Stimulated activated CD8-positive, alpha-beta memory T cell treated with anti-CD3 and anti-CD28 coated beads, Interleukin-12 subunit alpha, Interleukin-12 subunit beta, amount 100 ng/mL, for 1 hour (primary cell): ENCODE measurements at regions not wholly inside any gene's neighbourhood (a gene's known extent, or its start where the extent isn't known, plus 50 kb on each side); places are given as distances from the start of the nearest gene placed in this dataset.

Experiments
- DNase-seq: peaks from one replicate; pipeline ENCODE4 v3.0.0-alpha.2; 2020; ENCODE audit warnings: low read depth

DNA sequence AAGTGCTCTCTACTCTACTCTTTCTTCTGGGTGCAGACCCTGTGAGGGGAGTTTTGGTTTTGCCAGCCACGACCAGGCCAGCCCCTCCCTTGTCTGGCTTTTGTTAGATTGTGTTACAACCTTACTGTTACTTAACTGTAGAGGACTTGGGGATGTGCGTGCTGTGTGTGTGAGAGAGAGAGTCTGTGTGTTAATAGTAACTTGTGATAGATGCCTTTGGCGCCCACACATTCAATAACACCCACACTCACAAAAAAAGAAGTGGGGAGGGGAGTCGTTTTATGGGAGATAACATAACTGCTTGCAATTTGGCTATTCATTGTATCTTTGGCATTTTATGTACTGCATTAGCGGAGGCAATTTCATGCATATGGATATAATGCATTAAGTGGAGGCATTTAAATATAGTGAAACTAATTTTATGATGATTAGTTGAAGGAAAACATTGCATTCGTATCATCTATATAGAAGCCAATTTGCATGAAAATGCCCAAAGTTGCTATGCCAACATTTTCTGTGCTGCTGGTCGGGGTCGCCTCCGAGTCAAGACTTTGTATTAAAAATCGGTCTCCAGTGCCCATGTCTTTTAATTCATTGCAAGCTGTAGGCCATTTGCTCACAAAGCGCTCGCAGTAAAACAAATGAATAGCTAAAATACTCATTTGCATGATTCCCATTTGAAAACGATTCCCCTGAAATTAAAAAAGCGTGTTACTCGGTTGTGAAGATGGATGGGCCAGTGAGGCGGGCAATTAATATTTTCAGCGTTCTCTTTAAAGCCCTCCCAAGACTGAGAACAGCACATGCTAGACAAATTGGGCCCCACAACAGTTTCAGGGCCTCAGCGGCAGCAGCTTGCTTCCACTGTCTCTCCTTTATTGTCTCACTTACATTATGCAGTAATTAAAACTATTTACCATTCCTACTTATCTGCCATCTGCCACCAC lies 158.5 kb upstream of the SMAD3 start:
- no peak for DNase-seq

DNA sequence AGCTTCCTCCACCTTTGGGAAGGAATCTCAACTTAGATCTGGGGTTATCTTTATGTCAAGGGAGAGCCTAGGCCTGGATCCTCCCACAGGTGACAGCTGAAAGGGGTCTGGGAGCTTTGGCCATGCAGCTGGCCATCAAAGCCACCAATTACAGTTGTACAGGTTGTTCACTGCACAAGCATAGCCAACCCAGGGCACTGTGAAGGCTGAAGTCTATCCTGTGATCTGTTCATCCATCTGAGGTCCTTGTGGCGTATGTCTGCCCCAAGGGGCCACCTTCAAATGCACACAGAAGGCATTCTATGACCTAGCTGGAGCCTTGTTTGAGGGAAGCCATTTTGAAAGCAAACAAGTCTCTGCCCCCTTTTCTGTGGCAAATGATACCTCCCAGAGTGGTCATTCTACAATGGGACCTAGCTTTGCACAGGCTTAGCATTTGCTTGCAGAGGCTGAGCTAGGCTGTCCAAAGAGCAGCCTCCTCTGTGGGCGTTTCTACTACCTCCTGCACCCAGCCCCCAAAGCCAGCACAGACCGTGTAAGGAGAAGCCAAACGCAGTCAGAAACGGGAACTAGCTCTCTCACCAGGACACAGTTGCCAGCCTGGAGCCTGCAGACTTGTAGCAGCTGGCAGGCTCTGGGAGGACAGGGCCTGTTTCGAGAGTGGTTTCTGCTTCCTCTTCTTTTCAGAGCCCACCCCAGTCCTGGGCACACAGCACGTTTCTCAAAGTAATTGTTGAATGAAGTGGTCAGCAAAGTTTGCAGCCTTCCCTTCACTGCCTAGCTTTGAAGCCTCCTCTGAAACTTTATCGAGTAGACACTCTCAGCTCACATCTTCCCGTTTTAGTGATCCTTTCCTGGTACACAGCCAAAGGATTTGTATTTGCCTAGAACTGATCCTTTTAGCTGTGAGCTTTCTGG lies 157.3 kb upstream of the SMAD3 start:
- no peak for DNase-seq

DNA sequence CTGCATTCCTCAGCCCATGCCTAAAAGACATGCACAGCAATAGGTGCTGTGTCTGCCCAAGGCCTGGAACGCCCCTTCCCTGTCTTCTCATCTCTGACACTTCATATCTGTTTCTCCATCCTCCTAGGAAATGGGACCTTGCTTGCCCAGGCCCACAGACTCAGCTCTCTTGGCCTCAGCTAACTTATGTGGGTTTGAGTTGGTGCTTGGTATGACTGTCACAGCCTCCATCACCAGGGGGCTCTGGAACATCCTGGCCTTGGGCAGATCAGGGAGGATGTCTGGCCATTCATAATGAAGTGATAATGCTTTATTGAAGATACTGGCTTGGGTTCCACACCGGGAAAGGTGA lies 156.7 kb upstream of the SMAD3 start:
- DNase-seq = no peak

DNA sequence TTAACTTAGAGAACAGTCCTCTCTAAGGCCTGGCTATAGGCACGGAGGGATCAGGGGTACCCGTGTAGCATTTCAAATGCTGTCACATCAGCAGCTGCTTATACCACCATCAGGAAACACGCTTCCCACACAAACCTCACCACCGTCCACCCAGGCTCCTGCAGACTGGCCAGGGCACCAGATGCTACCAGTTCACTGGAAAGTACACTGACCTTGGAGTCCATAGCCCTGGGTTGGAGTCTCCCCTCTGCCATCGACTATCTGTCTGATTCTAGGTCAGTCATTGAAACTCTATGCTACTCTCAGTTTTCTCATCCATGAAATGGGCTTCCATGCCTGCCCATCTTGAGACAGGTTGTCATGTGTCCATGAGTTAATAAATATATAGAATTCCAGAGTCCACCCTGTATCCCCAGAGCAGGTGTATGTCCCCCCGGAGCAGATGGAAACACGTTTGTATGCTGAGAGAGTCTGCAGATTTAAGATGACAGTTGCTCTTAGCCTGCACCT lies 156.0 kb upstream of the SMAD3 start:
- no peak for DNase-seq

DNA sequence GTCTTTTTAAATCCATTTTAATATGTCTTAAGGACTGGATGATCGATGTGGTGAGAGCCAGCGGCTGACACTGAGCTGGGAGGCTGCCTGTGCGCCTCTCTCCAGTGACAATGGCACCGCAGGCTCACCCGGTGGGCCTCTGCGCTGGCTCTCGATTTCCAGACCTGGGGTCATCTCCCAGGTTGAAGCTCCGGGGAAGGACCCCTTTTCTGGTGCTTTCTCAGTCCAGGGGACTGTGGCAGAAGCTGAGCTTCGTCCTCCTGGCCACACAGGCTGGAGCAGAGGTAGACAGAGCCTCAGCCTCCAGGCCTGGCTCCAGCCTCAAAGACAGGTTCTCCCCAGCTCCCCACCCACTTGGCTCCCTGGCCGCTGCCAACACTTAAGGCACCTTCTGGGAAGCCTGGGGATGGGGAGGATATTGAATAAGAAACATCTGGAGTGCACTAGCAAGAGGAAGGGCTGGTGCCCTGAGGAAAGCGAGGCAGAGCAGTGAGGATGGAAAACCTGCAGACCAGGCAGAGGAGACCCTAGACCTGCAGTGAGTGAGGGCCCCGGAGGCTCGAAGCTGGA lies 154.2 kb upstream of the SMAD3 start:
- no peak for DNase-seq

DNA sequence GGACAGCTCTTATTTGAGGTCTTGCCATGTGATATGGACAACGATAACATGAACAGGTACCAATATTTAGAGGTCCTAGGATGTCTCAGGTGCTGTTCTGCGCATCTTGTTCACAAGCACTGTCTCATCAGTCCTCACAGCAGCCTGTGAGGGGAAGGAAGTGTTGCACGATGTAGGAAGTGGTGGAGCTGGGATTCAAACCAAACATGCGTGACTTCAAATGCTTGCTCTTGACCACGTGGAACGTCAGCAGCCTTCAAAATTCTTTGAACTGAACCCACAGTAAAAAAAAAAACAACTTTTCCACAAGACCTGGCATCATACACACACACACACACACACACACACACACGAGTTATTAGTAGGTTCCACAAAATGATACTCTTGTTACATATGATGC lies 153.4 kb upstream of the SMAD3 start:
- DNase-seq = no peak

DNA sequence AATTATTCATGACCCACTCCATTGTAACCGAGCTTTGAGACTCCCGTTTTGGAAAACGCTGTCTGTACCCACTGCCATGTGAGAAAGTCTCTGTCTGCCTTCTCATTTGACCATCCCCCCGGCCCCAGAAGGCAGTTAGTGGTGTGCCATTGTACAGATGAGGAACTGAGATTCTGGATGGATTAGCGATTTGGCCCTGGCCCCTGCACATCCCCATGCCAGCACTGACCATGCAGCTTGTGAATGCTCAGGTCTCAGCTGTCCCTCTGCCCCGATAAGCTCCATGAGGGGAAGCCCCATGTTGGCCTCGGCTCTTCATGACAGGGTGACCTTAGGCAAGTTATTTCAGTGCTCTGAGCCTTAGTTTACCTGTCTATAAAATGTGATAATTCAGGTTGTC lies 153.0 kb upstream of the SMAD3 start:
- DNase-seq = no peak

DNA sequence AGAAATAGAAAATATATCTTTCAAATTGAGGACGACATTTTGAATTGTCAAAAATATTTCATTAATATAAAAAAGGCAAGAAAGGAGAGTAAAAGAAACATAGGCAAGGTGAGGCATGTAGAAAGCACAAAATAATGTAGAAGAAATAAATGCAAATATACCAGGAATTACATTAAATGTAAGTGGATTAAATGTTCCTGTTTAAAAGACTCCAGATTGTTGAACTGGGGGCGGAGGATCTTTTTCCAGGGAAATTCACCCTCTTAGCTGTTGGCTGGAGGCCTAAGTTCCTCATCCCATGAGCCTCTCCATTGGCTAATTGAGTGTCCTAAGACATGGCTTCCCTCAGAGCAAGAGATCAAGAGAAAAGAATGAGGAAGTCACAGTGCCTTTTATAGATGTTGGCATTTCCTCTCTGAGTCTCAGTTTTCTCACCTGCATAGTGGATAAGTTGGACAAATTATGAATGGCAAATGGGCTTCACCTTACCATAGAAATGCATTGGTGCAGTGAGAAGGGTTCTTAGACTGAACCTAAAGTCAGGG lies 147.4 kb upstream of the SMAD3 start:
- DNase-seq = no peak

DNA sequence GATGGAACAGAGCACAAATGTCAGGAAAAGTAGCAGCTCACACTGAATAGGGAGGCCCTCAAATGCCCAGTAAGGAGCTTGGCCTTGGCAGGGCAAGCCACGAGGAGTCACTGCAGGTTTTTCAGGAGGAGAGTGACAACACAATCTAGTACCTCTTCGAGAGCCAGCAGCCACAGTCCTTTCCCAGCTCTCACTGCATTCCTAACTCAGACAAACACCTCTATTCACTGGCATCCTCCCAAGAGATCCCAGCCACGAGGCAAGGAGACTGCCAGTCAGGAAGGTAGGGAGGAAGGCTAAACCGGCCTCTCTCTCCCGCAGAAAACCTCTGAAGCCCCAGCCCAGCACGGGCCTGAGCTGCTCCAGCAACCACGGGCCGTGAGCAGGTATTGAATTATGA lies 146.0 kb upstream of the SMAD3 start:
- no peak for DNase-seq

DNA sequence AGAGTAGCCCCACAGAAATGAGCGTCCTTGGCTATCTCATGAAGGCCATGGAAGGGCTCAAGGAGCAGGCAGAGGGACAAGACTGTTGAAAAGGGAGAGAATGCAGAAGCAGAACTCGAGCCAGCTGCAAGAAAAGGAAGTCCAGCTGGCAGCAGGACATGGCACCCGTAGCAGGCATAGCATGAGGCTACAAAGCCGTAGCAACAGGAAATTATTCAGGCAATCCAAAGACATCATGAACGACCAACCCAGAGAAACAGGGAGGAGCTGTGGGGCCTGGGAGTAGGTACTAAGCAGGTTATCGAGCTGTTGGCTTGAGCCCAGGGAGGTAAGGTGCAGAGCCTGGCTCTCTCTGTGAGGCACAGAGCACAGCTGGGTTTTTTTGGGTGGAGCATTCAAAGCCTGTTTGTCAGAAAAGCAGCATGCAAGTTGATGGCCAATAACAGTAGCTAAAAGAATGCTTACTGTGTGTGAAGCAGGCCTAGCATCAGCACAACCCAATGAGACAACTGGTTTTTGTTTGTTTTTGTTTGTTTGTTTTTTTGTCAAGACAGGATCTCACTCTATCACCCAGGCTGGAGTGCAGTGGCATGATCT lies 144.0 kb upstream of the SMAD3 start:
- no peak for DNase-seq

DNA sequence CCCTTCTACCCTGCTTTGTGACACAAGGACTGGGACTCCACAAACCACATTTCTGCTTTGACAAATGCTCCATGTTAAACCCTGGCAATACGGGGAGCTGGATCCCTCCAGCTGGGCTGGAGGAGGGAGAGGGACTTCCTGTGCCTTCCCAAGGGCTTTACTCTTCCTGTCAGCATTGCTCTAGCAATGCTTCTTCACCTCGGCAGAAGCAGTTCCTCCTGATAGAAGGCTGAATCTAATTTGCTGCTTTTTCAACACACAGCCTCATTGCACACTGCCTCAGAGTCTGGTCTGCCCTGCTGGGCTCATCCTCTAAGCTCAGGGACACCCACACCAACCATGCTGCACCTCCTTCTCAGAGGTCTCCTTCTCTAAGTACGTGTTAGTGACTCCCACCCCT lies 142.8 kb upstream of the SMAD3 start:
- DNase-seq = no peak

DNA sequence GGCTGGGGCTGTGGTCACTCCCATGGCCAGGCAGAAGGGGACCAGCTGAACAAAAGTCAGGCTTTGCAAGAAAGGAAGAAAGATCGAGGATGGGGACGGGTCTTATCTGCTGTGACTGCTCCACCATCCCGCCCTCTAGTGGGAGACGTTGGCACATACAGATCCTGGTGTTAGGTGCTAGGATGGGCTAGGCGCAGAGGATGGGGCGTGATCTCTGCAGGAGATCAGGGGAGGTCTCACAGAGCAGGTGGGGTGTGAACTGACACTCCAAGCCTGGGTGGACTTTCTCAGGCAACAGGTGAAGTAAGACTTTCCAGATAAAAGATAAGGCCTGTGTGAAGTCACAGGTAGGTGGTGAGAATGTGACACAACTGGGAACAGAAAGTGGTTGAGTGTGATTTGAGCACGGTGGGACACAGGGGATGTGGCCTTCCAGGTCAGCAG lies 141.9 kb upstream of the SMAD3 start:
- no peak for DNase-seq

DNA sequence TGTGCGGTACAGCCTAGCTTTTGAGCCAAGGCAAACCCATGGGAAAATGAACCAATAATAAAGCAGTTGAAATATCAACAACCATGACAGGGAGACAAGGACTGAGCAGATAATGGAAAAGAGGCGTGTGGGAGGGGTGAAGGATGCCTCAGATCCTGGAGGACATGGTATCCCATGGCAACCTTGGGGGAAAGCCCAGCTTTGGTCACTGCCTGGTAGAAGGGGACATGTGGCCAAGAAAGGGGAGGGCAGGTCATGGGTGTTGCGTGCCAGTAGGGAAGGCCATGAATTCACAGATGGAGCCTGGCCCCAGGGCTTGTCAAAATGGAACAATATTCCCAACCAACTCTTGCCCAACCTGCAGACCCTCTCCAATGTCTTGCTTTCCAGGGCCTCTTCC lies 140.5 kb upstream of the SMAD3 start:
- DNase-seq = no peak

DNA sequence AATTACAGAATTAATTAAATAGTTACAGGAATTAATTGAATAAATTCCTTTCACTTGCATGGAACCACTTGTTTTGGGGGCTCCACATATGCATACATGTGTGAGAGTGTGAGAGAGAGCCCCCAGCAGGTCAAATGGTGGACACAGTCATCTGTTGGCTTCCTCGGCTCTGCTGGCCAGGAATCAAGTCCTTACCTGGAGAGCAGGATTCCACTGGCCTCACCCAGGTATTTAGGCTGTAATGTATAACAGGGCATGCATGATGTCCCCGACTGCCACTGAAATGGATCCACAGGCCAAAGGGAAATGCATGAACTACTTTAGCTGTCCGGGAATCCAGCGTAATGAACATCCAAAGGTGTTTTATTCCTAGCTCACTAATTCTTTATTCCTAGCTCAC lies 139.7 kb upstream of the SMAD3 start:
- DNase-seq = no peak

DNA sequence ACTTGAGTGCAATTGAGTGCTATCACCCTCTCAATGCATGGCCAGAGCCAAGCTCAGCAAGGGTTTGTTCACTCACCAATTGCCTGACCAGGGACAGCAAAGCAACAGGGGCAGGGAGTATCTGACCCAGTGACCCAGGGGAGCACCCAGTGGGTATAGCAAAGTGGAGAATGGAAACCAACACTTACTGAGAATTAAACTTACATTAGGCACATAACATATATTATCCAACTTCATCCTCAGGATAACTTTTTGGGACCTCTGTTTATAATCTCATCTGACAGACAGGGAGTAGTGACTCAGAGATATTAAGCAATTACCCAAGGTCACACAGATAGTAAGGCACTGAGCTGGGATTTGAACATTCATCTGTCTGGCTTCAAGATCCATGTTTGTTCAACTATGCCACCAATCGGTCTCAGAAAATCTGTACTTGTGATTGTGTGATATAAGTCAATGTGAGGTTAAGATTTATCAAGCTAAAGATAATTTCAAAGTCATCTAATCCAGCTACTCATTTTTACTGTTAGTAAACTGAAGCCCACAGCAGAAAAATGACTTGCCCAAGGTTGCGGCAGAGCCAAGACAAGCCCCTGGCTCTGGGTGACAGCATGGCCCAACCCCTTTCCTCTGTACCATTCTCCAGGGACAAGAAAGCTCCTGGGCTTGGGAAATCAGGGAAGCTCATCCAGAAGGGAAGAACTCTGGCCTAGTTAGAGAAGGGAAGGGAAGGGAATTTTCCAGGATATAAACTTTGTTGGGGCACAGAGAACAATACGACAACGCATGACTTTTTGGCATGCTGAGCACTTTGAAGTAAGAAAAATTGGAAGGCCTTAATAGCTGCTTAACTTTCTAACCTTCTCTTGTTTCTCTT lies 138.0 kb upstream of the SMAD3 start:
- no peak for DNase-seq

DNA sequence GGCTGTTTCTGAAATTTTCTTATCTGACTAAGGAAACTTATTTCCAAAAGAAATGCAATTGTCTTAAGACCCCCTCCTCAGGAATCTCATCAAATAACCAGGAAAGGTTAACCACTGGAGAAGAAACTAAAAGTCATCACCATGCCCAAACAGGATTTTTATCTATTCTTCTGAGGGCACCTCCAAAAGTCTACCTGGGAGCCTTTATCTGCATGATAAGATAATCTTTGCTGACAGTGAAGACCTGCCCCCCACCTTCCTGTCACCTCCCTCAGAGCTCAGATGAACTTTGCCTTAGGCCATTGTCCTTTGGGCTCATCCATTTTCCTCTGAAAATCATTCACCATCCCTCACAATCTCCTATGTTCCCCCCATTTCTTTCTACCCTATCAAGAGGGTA lies 137.3 kb upstream of the SMAD3 start:
- DNase-seq = no peak

DNA sequence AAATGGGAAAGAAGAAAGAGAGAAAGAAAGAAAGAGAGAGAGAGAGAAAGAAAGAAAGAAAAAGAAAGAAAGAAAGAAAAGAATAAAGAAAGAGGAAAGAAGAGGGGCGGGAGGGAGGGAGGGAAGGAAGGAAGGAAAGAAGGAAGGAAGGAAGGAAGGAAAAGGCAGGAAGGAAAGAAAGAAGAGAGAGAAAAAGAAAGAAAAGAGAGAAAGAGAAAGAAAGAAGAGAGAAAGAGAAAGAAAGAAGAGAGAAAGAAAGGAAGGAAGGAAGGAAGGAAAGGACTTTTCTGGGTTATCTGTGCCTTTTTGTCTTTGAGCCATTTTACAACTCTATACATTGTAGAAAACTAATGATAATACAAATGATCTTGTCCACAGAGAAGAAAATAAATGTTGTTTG lies 136.6 kb upstream of the SMAD3 start:
- no peak for DNase-seq

DNA sequence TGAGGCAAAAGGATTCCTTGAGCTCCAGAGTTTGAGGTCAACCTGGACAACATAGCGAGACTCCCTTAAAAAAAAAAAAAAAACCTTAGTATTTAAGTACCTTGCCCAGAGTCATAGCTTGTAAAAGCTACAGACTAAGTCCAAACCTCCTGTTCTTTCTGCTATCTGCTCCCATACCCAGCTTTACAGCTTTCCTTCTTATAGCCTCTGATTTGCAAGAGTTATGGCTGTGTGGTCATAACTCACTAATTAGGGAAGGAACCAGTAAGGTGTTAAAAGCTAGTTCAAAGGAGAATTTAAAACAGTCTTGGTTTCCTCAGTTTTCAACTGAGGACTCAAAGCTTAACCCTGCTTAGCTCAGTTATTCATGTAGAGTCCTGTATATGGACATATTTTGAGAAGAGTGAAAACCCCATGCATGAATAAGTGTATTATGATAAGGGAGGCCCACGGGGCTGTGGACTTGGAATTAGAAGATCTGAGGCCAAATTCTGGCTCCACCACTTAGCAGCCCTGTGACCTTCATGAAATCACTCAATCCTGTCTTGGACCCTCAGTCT lies 135.5 kb upstream of the SMAD3 start:
- DNase-seq = no peak

DNA sequence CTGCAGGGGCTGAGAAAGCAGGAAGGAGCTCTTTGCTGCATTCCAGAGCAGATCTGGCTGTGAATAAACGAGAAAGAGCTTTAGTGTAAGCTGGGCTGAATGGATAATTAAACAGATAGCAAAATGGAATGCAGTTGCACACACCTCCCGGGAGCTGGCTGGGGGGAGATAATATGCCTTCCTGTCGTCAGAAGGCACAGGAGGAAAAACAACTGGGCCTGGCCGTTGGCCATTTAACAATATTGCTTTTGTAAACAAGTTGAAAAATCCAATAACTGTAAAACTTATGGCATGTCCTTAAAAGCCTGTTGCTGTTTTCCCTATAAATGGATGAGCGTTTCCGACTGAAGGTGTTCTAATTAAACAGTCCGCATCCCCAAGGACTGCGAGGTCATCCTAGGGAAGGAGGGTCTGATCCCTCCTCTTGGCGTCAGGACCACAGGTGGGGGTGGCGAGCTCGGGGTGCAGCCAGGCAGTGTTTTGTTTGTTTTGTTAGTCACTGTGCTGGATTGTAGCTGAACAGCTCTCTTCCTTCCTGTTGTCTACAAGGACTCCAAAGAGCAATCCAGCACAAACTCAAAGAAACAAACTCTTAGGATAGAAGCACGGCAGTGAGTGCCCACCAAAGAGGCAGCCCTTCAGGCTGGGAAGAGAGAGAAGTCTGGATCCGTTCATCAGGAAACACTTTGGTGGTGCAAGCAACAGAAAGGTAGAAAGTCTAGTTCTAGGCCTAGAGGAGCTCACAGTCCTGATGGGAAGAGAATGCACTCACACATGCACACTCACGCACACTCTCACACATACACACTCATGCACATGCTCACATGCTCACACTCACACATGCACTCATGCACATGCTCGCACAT lies 133.4 kb upstream of the SMAD3 start:
- DNase-seq = no peak

DNA sequence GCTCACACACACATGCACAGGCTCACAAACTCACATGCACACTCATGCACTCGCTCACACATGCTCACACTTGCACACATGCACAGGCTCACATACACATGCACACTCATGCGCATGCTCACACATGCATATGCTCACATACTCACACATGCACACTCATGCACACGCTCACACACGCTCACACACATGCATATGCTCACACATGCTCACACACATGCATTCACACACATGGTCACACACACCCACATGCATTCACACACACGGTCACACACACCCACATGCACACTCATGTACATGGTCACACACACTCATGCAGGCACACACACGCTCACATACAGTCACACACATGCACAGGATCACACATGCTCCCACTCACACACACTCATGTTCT lies 132.8 kb upstream of the SMAD3 start:
- DNase-seq = no peak
